NT2/D1 (cell line): ENCODE measurements at regions not wholly inside any gene's neighbourhood (a gene's known extent, or its start where the extent isn't known, plus 50 kb on each side); places are given as distances from the start of the nearest gene placed in this dataset.

Experiments used
- SUZ12 ChIP-seq: IDR thresholded peaks from 2 replicates; pipeline ENCODE4 v1.6.1; 2011; ENCODE audit not compliant: insufficient read length, insufficient read depth; ENCODE audit errors: extremely low read depth
- YY1 ChIP-seq: IDR thresholded peaks from 2 replicates; pipeline ENCODE4 v1.6.1; 2011; ENCODE audit not compliant: insufficient read length, insufficient read depth

DNA sequence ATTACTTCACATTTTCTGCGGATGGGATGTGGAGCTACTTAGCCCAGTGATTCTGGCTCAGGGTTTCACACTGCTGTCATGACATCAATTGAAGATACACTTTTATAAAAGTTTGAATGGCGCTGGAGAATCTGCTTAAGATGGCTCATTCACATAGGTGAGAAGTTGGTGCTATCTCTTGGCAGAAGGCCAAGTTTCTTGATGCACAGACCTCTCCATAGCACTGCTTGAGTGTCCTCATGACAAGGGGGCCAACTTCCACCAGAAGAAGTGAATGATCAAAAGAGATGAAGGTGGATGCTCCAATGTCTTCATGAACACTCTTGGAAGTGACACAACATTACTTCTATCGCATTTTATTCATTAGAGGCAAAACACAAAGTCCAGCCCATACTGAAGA, 403.7 kb upstream of the CCNG1 start:
- TF ChIP-seq YY1, result no peak
- no peak for TF ChIP-seq SUZ12
